ENCODE measurements at regions not wholly inside any gene's neighbourhood (a gene's known extent, or its start where the extent isn't known, plus 50 kb on each side); places are given as distances from the start of the nearest gene placed in this dataset.

DNA sequence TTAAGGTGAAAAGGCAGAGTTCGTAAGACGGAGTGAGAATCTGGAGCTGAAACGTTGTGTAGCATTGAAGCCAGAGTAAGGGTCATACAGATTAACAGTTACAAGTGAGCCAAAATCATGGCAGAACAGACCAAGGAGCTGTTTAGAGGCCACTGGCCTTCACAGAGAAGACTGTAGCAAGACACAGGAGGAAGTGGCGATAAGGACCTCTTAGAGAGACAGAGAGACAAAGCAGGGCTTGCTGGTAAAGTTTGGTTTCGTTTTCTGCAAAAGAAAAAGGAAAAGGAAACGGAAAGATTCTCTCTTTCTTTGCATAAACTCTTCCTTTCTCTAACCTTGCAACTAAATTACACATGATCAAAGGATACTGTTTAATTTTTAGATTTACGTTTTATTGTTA, 83.0 kb downstream of the AASDHPPT start:
- no peaks in the 10 kb centered on the region for H3K9me3 ChIP-seq (replicated peaks; ENCODE audit: control insufficient read depth, insufficient read depth, low read length)
- H3K9ac ChIP-seq (replicated peaks; ENCODE audit: extremely low read depth, insufficient read depth, low read length): no peak overlapping the region
- H4K20me1 ChIP-seq (replicated peaks; ENCODE audit: control insufficient read depth, extremely low read depth, insufficient read depth, low read length): no peaks in the 10 kb centered on the region
- BruUV-seq (replicated peaks): no TSS peak
- no peaks in the 10 kb centered on the region for H3K4me1 ChIP-seq (ENCODE audit: control insufficient read depth, extremely low read depth, insufficient read depth, low read length)
- H3K4me3 ChIP-seq (replicated peaks in 1 of 3; ENCODE audit: insufficient read depth in 1 of 3, low read depth in 1 of 3, low read length in 3 of 3): no peak overlapping the region
- ChIA-PET POLR2A (no interaction called here), CTCF (no interaction called here)
- H3K36me3 ChIP-seq (ENCODE audit: control insufficient read depth in 2 of 2, extremely low read depth in 1 of 2, insufficient read depth in 2 of 2, low read length in 2 of 2): no peaks in the 10 kb centered on the region
- H3K27me3 ChIP-seq (ENCODE audit: control insufficient read depth in 2 of 2, insufficient read depth in 2 of 2, low read length in 2 of 2): no peaks in the 10 kb centered on the region
- H3K79me2 ChIP-seq (ENCODE audit: control insufficient read depth, insufficient read depth, low read length): no peaks in the 10 kb centered on the region
- intact Hi-C loops (cut with micrococcal nuclease) (no loop called here), dilution Hi-C loops (cut with MboI; ENCODE audit: extremely low pct_ligation_motif_present, low sequenced_read_pairs) (no loop called here)
- FAIRE-seq: no peak
- no peak overlapping the region for H3K4me2 ChIP-seq (ENCODE audit: insufficient read depth, low read length)
- no peak for DNase-seq (ENCODE audit: low read depth, low spot score)
- H3K27ac ChIP-seq (ENCODE audit: insufficient read depth, low read depth, low read length): no peak overlapping the region
- TF ChIP-seq MYC (IDR thresholded peaks at IDR 0.05; ENCODE audit: low read depth, low read length): no peak
- TF ChIP-seq, protein P1, sequence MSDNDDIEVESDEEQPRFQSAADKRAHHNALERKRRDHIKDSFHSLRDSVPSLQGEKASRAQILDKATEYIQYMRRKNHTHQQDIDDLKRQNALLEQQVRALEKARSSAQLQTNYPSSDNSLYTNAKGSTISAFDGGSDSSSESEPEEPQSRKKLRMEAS (IDR thresholded peaks at IDR 0.05; ENCODE audit: insufficient read depth, insufficient read length): no peak
- TF ChIP-seq JUN (IDR thresholded peaks at IDR 0.05; ENCODE audit: borderline replicate concordance, insufficient read depth, insufficient read length, low read depth): no peak
- no peak for TF ChIP-seq POLR2A (IDR thresholded peaks at IDR 0.05; ENCODE audit: low read depth, low read length)
- no peak for TF ChIP-seq EZH2 (IDR thresholded peaks at IDR 0.05; ENCODE audit: borderline replicate concordance, low read depth, low read length, severe bottlenecking)
- TF ChIP-seq POLR2AphosphoS5 (IDR thresholded peaks at IDR 0.05; ENCODE audit: insufficient read depth, low read depth, low read length): no peak
- TF ChIP-seq, protein P2, sequence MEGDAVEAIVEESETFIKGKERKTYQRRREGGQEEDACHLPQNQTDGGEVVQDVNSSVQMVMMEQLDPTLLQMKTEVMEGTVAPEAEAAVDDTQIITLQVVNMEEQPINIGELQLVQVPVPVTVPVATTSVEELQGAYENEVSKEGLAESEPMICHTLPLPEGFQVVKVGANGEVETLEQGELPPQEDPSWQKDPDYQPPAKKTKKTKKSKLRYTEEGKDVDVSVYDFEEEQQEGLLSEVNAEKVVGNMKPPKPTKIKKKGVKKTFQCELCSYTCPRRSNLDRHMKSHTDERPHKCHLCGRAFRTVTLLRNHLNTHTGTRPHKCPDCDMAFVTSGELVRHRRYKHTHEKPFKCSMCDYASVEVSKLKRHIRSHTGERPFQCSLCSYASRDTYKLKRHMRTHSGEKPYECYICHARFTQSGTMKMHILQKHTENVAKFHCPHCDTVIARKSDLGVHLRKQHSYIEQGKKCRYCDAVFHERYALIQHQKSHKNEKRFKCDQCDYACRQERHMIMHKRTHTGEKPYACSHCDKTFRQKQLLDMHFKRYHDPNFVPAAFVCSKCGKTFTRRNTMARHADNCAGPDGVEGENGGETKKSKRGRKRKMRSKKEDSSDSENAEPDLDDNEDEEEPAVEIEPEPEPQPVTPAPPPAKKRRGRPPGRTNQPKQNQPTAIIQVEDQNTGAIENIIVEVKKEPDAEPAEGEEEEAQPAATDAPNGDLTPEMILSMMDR (IDR thresholded peaks at IDR 0.05; ENCODE audit: extremely low read depth in 1 of 2, insufficient read depth in 1 of 2, low read depth in 1 of 2, low read length in 2 of 2): no peak
- no peak for TF ChIP-seq GATA2 (IDR thresholded peaks at IDR 0.05; ENCODE audit: insufficient read depth, insufficient read length, low read depth, low read length)
- TF ChIP-seq FOS (IDR thresholded peaks at IDR 0.05; ENCODE audit: borderline replicate concordance, insufficient read depth, low read length): no peak
- H2AFZ ChIP-seq (ENCODE audit: low read depth, low read length): no peak overlapping the region
- H3K9me1 ChIP-seq (replicated peaks; ENCODE audit: control insufficient read depth, extremely low read depth, insufficient read depth, low read length): no peaks in the 10 kb centered on the region

All from endothelial cell of umbilical vein (primary cell).